GM12874 (cell line): ENCODE measurements at regions not wholly inside any gene's neighbourhood (a gene's known extent, or its start where the extent isn't known, plus 50 kb on each side); places are given as distances from the start of the nearest gene placed in this dataset.

Experiments used
- TF ChIP-seq, protein P1 (sequence below): IDR thresholded peaks from 2 replicates; pipeline ENCODE4 v1.5.1; 2011; ENCODE audit warnings: low read depth, mild to moderate bottlenecking, control low read depth, low read length, moderate library complexity; ENCODE audit not compliant: insufficient read depth

DNA sequence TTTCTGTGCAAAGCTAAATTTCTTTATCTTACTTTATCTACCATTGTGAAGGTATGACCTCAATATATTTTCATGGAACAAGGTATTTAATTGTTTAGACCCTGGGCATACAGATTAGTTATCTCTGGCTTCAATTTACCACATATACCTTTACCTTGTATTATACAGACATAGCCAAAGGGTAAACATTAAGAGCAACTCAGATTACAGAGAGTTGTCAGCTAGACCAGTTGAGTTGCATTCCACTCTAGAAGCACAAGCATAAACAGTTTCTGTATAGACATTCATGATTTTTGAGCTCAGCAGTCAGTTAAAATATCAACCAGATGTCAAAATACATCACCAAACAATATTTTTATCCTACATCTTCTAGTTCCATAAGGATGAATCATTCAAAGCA, 857.3 kb upstream of the ZWINT start:
- TF ChIP-seq, protein P1, sequence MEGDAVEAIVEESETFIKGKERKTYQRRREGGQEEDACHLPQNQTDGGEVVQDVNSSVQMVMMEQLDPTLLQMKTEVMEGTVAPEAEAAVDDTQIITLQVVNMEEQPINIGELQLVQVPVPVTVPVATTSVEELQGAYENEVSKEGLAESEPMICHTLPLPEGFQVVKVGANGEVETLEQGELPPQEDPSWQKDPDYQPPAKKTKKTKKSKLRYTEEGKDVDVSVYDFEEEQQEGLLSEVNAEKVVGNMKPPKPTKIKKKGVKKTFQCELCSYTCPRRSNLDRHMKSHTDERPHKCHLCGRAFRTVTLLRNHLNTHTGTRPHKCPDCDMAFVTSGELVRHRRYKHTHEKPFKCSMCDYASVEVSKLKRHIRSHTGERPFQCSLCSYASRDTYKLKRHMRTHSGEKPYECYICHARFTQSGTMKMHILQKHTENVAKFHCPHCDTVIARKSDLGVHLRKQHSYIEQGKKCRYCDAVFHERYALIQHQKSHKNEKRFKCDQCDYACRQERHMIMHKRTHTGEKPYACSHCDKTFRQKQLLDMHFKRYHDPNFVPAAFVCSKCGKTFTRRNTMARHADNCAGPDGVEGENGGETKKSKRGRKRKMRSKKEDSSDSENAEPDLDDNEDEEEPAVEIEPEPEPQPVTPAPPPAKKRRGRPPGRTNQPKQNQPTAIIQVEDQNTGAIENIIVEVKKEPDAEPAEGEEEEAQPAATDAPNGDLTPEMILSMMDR = no peak

DNA sequence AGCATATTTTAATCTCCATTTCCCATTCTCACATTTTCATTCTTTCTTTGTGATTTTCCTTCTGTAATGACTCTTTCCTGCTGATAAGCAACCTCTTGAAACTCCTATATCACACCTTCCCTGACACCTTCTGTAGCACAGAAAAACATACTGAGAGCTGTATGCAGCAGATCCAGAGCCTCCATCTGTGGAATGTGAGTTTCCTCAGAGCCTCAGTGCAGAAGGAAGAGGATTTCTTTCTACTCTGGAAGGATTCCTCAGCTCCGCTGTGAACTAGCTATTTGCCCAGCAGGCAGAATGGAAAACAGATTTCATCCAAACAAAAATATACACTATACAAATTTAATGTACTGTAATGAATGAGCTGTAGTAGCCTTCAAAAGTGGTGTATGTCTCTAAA, 841.3 kb upstream of the ZWINT start:
- TF ChIP-seq, protein P1 = no peak

DNA sequence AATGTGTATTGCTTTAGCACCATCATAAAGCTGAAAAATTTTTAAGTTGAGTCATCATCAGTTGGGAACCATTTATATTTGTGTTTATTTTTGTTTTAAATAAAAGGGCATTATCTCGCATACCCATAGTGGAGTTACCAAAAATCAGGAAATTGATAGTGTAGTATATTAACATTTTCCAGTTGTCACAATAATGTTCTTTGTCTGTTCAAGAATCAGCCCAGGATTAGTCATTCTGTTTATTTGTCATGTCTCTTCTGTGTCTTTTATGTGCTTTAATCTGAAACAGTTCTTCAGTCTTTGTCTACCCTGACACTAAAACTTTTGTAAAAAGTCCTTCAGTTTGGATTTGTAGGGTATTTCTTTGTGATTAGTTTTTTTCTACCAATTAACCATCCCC, 827.8 kb upstream of the ZWINT start:
- TF ChIP-seq, protein P1 = no peak

DNA sequence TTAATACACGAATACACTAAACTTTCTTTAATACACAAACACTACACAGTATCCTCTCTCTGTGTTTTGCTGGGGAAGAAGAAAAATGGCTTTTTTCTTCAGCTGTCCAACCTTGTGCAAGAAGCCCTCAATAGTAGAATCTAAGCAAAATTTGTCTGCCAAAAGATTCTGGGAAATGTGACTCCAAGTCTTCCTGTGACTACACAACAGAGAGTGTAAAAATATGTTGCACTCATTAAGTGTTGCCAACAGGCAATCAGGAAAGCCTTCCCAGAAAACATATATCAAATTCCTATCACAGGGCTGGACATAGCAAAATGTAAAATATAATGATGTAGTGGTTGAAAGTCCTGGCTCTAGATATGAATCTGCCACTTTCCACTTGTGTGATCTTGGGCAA, 825.1 kb upstream of the ZWINT start:
- TF ChIP-seq, protein P1 = no peak

DNA sequence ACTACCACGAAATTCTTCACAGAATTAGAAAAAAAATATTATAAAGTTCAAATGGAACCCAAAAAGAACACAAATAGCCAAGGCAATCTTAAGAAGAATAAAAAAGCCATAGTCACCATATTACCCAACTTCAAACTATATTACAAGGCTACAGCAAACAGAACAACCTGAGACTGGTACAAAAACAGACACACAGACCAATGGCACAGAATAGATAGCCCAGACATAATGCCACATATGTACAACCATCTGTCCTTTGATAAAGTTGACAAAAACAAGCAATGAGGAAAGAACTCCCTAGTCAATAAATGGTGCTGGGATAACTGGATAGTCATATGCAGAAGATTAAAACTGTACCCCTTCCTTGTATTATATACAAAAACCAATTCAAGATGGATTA, 808.5 kb upstream of the ZWINT start:
- TF ChIP-seq, protein P1 = no peak

DNA sequence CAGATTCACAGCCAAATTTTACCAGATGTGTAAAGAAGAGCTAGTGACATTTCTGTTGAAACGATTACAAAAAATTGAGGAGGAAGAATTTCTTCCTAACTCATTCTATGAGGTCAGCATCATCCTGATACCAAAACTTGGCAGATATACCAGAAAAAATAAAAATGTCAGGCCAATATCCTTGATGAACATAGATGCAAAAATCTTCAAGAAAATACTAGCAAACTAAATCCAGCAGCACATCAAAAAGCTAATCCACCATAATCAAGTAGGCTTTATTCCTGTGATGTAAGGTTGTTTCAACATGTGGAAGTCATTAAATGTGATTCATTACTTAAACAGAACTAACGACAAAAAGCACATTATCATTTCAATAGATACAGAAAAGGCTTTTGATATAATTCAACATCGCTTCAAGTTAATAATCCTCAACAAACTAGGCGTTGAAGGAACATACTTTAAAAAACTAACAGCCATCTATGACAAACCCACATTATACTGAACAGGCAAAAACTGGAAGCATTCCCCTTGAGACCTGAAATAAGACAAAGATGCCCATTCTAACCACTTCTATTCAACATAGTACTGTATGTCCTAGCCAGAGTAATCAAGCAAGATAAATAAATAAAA, 807.7 kb upstream of the ZWINT start:
- TF ChIP-seq, protein P1 = no peak

DNA sequence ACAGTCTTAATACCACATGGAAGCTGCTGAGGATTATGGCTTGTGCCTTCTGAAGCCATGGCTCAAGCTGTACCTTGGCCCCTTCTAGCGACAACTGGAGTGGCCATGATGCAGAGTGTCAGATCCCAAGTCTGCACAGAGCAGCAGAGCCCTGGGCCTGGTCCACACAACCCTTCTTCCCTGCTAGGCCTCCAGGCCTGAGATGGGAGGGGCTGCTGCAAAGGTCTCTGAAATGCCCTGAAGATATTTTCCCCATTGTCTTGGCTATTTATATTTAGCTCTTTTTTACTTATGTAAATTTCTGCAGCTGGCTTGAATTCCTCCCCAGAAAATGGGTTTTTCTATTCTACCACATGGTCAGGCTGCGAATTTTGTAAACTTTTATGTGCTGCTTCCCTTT, 804.6 kb upstream of the ZWINT start:
- TF ChIP-seq, protein P1 = no peak
